CD4-positive, alpha-beta T cell (primary cell): ENCODE measurements at regions not wholly inside any gene's neighbourhood (a gene's known extent, or its start where the extent isn't known, plus 50 kb on each side); places are given as distances from the start of the nearest gene placed in this dataset.

Experiments used
- ATAC-seq: fragments of 200-7000 bp; cut with Tn5 transposase; one replicate; pipeline ENCODE4 v1.10.0; 2022; ENCODE audit warnings: mild to moderate bottlenecking; ENCODE audit not compliant: poor library complexity
- CTCF ChIA-PET: fragments of 350-600 bp; sonication (Branson Sonifier 250); formaldehyde crosslinking; loops from one replicate; lab custom pipeline; 2021; ENCODE audit warnings: antibody characterized with exemption, inconsistent platforms; lab: Charles Lee
- POLR2A ChIA-PET: fragments of 350-600 bp; sonication (Branson Sonifier 250); formaldehyde crosslinking; loops from one replicate; lab custom pipeline; 2021; ENCODE audit warnings: antibody characterized with exemption, inconsistent platforms; lab: Charles Lee
- DNase-seq, 14 experiments: peaks; one replicate each; pipeline ENCODE4 v3.0.0-alpha.2; 2013 to 2020; ENCODE audit warnings: mixed read lengths in 2 of 14
- H3K27ac ChIP-seq, 2 donors: one replicate each; pipeline versions ENCODE4 v1.5.1 to v1.7.0; 2013; ENCODE audit warnings: low read length in 2 of 2, low read depth in 1 of 2, mild to moderate bottlenecking in 1 of 2
- H3K27me3 ChIP-seq, 2 experiments: 1 replicate in 1 of 2; 2 replicates in 1 of 2; pipeline versions ENCODE4 v1.6.1 to v1.7.0; 2013; ENCODE audit warnings: low read length in 2 of 2, control low read depth in 1 of 2, mild to moderate bottlenecking in 1 of 2, moderate library complexity in 1 of 2; ENCODE audit not compliant: insufficient read depth in 2 of 2, control insufficient read depth in 1 of 2
- H3K36me3 ChIP-seq: one replicate; pipeline ENCODE4 v1.6.1; 2013; ENCODE audit warnings: low read length, control low read depth; ENCODE audit not compliant: insufficient read depth
- H3K4me1 ChIP-seq: one replicate; pipeline ENCODE4 v1.6.1; 2013; ENCODE audit warnings: low read length, control low read depth; ENCODE audit not compliant: insufficient read depth
- H3K4me3 ChIP-seq: one replicate; pipeline ENCODE4 v1.5.1; 2013; ENCODE audit warnings: mild to moderate bottlenecking, low read length, moderate library complexity
- H3K9me3 ChIP-seq, 2 experiments: 1 replicate in 1 of 2; 2 replicates in 1 of 2; pipeline versions ENCODE4 v1.6.1 to v1.7.0; 2013; ENCODE audit warnings: low read length in 2 of 2, mild to moderate bottlenecking in 2 of 2, control low read depth in 1 of 2, moderate library complexity in 1 of 2; ENCODE audit not compliant: control insufficient read depth in 1 of 2, insufficient read depth in 1 of 2
- H3K27ac Mint-ChIP-seq: one replicate; pipeline ENCODE4 v1.8.0; 2020; ENCODE audit warnings: mixed read lengths
- H3K27me3 Mint-ChIP-seq: one replicate; pipeline ENCODE4 v1.8.0; 2021; ENCODE audit warnings: mixed read lengths
- H3K36me3 Mint-ChIP-seq: one replicate; pipeline ENCODE4 v1.8.0; 2021; ENCODE audit warnings: low read depth, mixed read lengths
- H3K4me1 Mint-ChIP-seq: one replicate; pipeline ENCODE4 v1.8.0; 2021; ENCODE audit warnings: low read depth, mixed read lengths
- H3K4me3 Mint-ChIP-seq: one replicate; pipeline ENCODE4 v1.8.0; 2020; ENCODE audit warnings: mild to moderate bottlenecking, mixed read lengths
- H3K9me3 Mint-ChIP-seq: one replicate; pipeline ENCODE4 v1.8.0; 2020; ENCODE audit warnings: mixed read lengths
- CTCF ChIP-seq: fragments of 200-600 bp; IDR thresholded peaks from one replicate; pipeline ENCODE4 v1.8.0; 2022; ENCODE audit warnings: antibody characterized with exemption, mild to moderate bottlenecking
- intact Hi-C, 2 experiments: fragments of 100-400 bp; cut with DNase I in 1 of 2; cut with micrococcal nuclease in 1 of 2; formaldehyde crosslinking; loops; one replicate each; pipeline versions ENCODE4 v1.15.1 to v1.9.0; 2023 to 2025; cut with DNase I, micrococcal nuclease

GRCh38 chr5:99724732-99725290, 796.0 kb upstream of the CHD1 start:
- no peaks in the 10 kb centered on the region for H3K4me1 Mint-ChIP-seq
- Histone ChIP-seq H3K9me3 (no peaks in the 10 kb centered on the region), H3K36me3 (no peaks in the 10 kb centered on the region), H3K4me1 (no peaks in the 10 kb centered on the region), H3K27me3 (no peaks in the 10 kb centered on the region), H3K4me3 (no peak overlapping the region), H3K27ac (no peak overlapping the region)
- DNase-seq (no peak), ATAC-seq (no peak)
- TF ChIP-seq CTCF: no peak
- H3K4me3 Mint-ChIP-seq: no peak overlapping the region
- H3K9me3 Mint-ChIP-seq: peaks cover 6% of the 10 kb centered on the region
- no peaks in the 10 kb centered on the region for H3K27me3 Mint-ChIP-seq
- ChIA-PET POLR2A (no interaction called here), CTCF (no interaction called here)
- intact Hi-C loops: no loop called here
- H3K36me3 Mint-ChIP-seq: no peaks in the 10 kb centered on the region
- H3K27ac Mint-ChIP-seq: no peak overlapping the region

GRCh38 chr5:99721506-99721905, 792.7 kb upstream of the CHD1 start:
- no peaks in the 10 kb centered on the region for H3K27me3 Mint-ChIP-seq
- H3K27ac Mint-ChIP-seq: no peak overlapping the region
- H3K36me3 ChIP-seq: no peaks in the 10 kb centered on the region
- TF ChIP-seq CTCF: no peak
- intact Hi-C loops: no loop called here
- peaks cover 6% of the 10 kb centered on the region for H3K9me3 Mint-ChIP-seq
- ChIA-PET POLR2A (no interaction called here), CTCF (no interaction called here)
- H3K4me3 Mint-ChIP-seq: no peak overlapping the region
- no peak overlapping the region for H3K27ac ChIP-seq
- H3K4me1 Mint-ChIP-seq: no peaks in the 10 kb centered on the region
- ATAC-seq: no peak
- H3K4me1 ChIP-seq: no peaks in the 10 kb centered on the region
- no peaks in the 10 kb centered on the region for H3K9me3 ChIP-seq
- H3K27me3 ChIP-seq: no peaks in the 10 kb centered on the region
- no peaks in the 10 kb centered on the region for H3K36me3 Mint-ChIP-seq
- DNase-seq: no peak
- H3K4me3 ChIP-seq: no peak overlapping the region

GRCh38 chr5:99715921-99716320, 787.1 kb upstream of the CHD1 start:
- Histone ChIP-seq H3K36me3 (no peaks in the 10 kb centered on the region), H3K4me3 (no peak overlapping the region), H3K9me3 (no peaks in the 10 kb centered on the region), H3K27ac (no peak overlapping the region), H3K27me3 (no peaks in the 10 kb centered on the region), H3K4me1 (no peaks in the 10 kb centered on the region)
- no peak for TF ChIP-seq CTCF
- POLR2A ChIA-PET: no interaction called here
- no peaks in the 10 kb centered on the region for H3K27me3 Mint-ChIP-seq
- no peaks in the 10 kb centered on the region for H3K36me3 Mint-ChIP-seq
- CTCF ChIA-PET: no interaction called here
- H3K4me3 Mint-ChIP-seq: no peak overlapping the region
- H3K4me1 Mint-ChIP-seq: no peaks in the 10 kb centered on the region
- DNase-seq (no peak), ATAC-seq (no peak)
- H3K27ac Mint-ChIP-seq: no peak overlapping the region
- intact Hi-C loops: no loop called here
- peaks cover 4% of the 10 kb centered on the region for H3K9me3 Mint-ChIP-seq
